22Rv1 (cell line): ENCODE measurements at regions not wholly inside any gene's neighbourhood (a gene's known extent, or its start where the extent isn't known, plus 50 kb on each side); places are given as distances from the start of the nearest gene placed in this dataset.

ENCODE experiments used
- H3K27ac ChIP-seq: fragments of 450-650 bp; 2 replicates; pipeline ENCODE4 v1.5.1; 2017
- ZFX ChIP-seq: fragments of 450-650 bp; IDR thresholded peaks from 2 replicates; pipeline ENCODE4 v1.6.1; 2017; ENCODE audit warnings: antibody characterized with exemption, borderline replicate concordance
- TF ChIP-seq, protein P1 (sequence below): fragments of 450-650 bp; IDR thresholded peaks from 2 replicates; pipeline ENCODE4 v1.5.1; 2017; ENCODE audit warnings: mild to moderate bottlenecking

DNA sequence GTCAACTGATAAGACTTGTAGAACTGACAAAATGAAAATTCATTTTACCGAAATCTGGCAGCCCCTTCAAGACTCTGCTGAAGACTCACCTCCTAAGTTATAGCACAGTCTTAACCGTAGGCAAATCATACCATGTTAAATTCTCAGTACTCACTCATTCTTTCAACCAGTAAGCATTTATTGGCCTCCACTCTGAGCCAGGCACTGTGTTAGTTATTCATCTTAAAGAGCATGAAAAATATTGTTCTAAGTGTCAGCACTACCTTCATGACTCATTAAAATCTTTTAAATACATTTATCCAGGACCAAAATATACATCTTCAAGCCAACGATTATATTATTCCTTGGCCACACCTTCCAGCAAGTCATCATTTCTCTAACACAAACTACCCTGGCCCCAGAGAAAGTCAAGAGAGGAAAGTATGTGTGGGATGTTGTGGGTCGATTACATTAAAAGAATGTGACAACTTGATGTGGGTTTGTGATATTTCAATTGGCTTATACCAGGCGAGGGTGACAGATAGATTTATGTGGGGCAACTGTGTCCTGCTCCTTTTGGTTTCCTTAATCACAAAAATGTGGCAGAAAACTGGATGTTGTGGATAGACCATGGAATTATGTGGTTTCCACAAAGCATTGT is 55.0 kb downstream of the TMEM30B start:
- H3K27ac ChIP-seq = no peak overlapping the region
- TF ChIP-seq ZFX = no peak
- TF ChIP-seq, protein P1, sequence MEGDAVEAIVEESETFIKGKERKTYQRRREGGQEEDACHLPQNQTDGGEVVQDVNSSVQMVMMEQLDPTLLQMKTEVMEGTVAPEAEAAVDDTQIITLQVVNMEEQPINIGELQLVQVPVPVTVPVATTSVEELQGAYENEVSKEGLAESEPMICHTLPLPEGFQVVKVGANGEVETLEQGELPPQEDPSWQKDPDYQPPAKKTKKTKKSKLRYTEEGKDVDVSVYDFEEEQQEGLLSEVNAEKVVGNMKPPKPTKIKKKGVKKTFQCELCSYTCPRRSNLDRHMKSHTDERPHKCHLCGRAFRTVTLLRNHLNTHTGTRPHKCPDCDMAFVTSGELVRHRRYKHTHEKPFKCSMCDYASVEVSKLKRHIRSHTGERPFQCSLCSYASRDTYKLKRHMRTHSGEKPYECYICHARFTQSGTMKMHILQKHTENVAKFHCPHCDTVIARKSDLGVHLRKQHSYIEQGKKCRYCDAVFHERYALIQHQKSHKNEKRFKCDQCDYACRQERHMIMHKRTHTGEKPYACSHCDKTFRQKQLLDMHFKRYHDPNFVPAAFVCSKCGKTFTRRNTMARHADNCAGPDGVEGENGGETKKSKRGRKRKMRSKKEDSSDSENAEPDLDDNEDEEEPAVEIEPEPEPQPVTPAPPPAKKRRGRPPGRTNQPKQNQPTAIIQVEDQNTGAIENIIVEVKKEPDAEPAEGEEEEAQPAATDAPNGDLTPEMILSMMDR = no peak

DNA sequence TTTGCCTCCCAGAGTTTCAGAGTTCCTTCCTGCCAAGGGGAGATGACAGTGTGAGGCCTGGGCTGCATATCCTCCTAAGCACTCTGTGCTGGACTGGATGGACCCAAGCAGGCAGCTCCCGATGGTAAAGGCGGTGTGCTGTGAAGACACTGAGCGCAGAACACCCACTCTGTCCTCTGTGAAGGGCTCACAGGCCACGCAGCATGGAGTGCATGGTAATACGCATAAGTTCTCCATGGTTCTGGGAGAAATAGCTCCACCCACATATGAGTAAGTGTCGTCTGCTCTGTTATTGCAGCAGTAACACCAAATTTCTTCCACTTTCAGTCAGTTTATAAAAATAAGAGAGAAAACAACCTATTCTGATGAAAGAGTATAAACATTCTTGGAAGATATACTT is 55.8 kb downstream of the TMEM30B start:
- no peak for TF ChIP-seq ZFX
- TF ChIP-seq, protein P1 = no peak
- H3K27ac ChIP-seq = no peak overlapping the region

DNA sequence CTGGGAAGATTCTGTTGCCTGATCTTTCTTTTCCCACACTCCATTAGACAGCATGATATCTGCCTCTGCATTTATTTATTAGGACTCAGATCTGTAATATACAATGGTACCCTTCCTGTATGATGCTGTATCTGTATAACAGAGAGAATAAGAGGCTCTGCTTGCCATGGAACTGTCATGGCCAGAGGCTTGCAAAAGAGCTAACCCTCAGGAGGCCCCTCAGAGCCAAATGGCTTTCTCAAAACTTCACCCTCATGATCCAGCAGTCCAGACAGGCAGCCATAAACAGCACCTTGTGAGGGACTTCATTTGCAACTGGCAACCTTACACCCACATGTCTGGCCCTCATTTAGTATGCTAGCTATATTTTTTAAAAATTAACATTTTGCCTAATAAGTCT is 57.6 kb downstream of the TMEM30B start:
- TF ChIP-seq, protein P1 = no peak
- TF ChIP-seq ZFX = no peak
- no peak overlapping the region for H3K27ac ChIP-seq

DNA sequence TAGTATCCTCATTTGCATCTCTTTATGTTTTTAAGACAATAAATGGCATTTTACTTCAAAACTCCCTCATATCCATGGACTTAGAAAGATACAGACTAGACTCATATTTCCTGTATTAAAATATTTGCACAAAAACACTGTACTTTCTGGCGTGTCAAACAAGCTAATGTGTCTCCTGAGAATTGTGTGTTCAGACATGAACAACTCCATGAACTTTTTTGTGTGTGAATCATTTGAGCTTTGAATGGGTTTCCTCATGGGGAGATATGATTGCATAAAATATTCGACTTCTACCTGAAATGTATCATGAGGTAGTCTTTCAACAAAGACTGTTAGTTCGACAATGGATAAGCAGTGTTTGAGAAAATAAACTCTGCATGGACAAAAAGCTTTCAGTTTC is 58.8 kb downstream of the TMEM30B start:
- H3K27ac ChIP-seq = no peak overlapping the region
- TF ChIP-seq, protein P1 = no peak
- TF ChIP-seq ZFX = no peak

DNA sequence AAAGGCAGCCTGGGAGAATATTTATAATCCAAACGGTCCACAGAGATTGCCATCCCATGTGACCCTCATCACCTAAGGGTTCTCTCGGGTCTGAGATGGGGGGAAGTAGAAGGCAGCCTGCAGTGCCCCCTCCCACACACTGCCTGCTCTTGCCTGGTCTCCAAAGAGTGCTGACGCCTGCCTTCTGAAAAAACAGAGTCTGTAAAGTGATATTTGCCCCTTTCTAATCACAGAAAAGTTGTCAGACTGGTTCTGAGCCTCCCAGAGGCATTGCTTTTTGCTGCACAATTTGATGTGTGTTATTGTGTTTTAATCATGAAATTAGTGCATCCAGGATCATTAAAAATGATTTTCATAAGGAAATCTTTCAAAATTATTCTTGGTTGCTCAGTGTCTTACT is 59.2 kb downstream of the TMEM30B start:
- TF ChIP-seq, protein P1 = no peak
- H3K27ac ChIP-seq = no peak overlapping the region

DNA sequence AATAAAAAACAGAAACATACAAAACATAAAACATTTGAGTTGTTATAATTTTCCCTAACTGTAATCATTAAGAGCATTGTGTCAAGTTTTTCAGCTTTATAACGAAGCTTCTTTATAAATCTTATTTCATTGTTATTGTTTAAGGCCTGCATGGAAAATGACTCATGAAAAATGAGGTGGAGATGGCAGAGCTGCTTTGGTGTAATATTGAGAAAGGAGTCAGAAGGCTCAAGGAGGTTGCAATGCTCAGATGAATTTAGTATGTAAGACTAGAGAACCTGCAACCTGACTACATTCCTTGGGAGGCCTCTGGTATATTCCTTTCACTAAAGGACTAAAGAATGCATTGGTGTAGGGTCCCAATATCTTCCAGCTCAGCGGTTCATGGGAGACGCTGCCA is 61.5 kb downstream of the TMEM30B start:
- H3K27ac ChIP-seq = no peak overlapping the region
- TF ChIP-seq, protein P1 = no peak
- TF ChIP-seq ZFX = no peak

DNA sequence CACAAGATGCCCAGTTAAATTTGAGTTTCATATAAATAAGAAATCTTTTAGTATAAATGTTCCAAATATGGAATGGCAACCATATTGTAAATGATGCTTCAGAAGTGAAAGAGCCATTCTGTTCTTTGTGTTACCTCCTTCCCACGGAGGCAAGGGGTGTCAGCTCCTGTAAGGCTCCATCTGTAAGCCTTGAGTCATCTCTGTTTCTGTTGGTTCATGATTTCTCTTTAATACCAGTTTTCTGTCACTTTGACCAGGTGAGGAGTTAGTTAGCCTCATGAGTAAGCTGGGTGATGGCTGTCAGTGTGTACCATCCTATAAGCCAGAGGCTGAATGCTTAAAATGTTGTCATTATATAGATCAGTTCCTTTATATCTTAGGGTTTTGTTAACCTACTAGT is 61.9 kb downstream of the TMEM30B start:
- TF ChIP-seq, protein P1 = no peak
- no peak for TF ChIP-seq ZFX
- no peak overlapping the region for H3K27ac ChIP-seq
